ENCODE measurements at regions not wholly inside any gene's neighbourhood (a gene's known extent, or its start where the extent isn't known, plus 50 kb on each side); places are given as distances from the start of the nearest gene placed in this dataset.

DNA sequence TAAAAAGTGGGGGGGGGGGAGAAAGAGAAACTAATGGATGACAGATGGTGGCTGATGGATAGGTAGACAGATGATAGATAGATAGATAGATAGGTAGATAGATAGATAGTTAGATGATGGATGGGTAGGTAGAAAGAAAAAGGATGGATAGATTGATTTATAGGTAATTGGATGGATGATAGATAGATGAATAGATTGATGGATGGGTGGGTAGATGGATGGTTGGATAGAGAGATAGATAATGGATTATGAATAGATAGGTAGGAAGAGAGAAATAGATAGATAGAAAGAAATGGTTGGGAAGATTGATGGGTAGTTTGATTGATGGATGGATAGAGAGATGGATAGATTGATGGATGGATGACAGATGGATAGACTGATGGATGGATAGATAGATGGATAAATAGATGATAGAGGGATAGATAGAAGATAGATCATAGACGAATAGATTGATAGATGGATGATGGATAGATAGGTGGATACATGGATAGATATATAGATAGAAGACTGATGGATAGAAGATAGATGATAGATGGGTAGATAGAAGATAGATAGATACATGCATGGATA is 337.1 kb downstream of the C16orf95 start:
- DNase-seq (ENCODE audit: low read depth), result no peak

DNA sequence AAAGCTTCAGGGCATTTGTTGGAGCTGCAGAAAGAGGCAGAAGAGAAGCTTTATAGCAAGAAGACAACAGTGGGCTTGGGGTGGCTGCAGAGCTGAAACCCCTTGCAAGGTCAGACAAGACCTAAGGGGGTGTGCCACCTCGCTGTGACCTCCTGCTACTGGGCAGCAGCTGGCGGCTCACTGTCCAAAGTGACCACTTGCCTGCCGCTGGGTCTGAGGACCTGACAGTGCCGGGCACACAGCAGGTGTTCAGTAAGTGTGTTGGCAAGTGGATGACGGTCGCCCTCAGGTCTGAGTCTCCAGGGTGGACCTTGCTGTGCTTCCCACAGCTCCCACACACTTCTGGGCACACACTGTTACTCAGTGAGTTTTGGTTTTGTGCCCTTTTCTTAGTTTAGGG is 336.5 kb downstream of the C16orf95 start:
- no peak for DNase-seq (ENCODE audit: low read depth)

DNA sequence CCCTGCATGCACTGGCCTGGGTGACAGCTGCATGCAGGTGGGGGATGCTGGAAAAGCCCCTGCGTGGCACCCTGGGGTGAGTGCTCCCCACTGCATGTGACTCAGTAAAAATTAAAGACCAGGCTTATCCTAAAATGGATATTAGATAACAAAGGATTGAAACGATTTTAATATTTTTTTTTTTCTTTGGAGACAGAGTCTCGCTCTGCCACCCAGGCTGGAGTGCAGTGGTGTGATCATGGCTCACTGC is 334.9 kb downstream of the C16orf95 start:
- DNase-seq (ENCODE audit: low read depth), result no peak

DNA sequence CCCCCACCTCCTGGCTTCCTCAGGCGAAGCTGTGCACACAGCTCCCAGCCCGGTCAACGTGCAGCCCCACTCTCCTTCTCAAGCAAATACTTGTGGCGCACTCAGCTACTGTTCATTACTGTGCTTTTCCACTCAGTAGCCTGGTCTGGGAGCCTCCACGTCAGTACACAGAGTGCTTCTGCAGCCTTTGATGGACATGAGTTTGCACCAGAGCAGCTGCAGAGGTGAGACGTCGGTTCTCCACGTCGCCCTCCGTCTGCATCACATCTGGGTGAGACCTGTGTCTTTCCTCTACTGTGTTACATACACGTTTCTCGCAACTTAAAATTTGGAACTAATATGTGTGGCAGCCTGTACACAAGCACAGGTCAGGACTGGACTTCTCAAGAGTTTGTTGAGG is 334.3 kb downstream of the C16orf95 start:
- DNase-seq (ENCODE audit: low read depth), result no peak

DNA sequence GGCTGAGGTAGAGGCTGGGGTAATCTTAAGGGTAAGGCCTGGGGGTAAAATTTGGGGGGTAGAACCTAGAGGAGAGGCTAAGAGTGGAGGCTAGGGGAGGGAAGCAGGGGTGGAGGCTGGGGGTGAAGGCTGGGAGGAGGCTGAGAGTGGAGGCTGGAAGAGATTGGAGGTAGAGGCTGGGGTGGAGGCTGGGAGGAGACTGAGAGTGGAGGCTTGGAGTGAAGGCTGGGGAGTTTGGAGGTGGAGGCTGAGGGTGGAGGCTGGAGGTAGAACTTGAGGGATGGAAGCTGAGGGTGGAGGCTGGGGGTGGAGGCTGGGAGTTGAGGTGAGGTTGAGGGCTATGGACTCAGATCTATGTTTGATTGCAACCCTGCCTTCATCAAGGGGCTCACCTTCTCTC is 333.6 kb downstream of the C16orf95 start:
- no peak for DNase-seq (ENCODE audit: low read depth)

DNA sequence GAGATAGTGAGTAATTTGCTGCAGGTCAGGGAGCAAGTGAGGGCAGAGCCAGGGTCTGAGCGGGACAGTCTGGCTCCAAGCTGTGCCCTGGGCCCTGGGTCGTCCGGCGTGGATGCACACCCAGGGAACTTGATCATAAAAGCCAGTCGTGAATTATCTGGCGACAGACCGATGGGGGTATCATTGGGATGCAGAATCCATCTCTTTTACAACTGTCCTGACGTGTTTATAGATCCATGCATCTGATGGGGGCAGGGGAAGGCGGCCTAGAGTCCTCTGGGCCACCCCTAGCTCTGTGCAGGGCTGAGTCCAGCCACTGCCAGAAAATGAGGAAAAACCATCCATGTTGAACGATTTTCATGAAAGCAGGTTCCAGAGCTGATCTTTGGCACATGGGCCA is 332.8 kb downstream of the C16orf95 start:
- no peak for DNase-seq (ENCODE audit: low read depth)

DNA sequence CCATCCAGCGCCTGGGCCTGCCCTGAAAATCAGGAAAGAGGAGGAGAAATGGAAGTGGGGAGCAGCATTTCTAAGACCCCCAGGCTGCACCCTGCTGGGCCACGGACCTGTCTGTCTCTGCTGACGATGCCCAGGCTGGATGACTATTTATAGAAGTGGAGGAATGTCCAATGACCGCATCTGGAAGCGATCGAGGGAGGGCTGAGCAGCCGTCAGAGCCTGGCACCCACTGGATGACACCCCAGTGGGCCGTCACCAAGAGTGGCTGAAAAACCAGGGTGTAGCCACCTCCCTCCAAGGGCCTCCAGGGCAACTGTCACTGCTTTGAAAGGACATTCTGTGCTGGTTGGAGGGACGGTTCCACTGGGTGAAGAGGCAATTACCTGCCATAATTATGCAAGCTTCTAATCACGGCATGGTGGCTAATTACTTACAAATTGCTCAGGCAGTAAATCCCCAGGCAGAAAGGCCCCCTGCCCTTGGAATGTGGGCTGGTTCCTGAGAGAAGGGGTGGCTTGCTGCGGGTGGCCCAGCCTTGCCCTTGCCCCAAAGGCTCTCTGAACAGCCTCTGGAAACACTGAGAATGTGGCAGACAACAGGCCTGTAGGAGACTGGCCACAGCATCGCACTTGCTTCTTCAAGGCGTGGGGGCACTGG is 332.1 kb downstream of the C16orf95 start:
- no peak for DNase-seq (ENCODE audit: low read depth)

DNA sequence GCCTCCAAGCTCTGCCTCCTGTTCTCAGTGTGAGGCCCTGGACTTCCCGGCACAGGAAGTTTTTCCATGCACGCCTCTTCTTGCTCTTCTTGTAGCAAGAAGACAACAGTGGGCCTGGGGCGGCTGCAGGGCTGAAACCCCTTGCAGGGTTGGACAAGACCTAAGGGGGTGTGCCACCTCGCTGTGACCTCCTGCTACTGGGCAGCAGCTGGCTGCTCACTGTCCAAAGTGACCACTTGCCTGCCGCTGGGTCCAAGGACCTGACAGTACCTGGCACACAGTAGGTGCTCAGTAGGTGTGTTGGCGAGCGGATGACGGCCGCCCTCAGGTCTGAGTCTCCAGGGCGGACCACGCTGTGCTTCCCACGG is 331.6 kb downstream of the C16orf95 start:
- no peak for DNase-seq (ENCODE audit: low read depth)

DNA sequence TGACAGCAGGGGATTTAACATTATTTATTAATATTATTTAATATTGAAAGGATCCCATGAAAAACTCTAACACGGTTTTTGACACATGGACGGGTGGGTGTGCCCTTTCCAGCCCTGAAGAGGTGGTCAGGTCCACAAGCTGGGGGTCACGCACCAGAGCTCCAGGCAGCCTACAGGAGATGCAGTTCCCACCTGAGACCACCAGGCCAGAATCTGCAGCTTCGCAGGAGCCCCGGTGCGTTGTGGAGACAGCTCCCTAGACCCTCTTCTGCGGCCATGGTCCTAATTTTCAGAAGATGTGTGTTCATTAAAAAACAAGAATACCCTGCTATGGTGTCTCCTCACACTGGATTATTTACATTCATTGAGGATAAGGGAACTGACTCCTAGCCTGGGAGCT is 331.1 kb downstream of the C16orf95 start:
- DNase-seq (ENCODE audit: low read depth), result no peak

DNA sequence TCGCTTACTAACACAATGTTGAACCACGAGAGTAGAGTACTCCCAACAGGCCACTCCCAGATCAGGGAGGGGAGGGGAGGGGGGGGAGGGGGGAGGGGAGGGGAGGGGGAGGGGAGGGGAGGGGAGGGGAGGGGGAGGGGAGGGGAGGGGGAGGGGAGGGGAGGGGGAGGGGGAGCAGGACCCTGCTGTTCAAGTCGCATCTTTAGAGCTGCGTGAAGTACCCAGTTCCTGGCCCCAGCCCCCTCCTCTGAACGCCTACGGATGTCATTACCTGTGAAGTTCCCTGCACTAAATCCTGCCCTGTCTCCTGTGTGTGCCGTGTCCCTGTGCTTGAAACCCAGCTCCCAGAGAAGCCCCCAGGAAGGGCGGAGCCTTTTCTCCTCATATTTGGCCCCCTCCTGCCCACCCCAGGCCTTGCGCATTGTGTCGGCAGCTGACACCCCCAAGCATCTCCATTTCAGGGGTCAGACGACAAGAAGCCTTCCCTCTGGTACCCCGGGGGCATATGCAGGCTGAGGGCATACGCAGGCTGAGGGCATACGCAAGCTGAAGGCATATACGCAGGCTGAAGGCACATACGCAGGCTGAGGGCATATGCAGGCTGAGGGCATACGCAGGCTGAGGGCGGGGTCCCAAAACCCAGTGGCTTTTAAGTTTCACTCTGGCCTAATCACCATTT is 330.2 kb downstream of the C16orf95 start:
- DNase-seq (ENCODE audit: low read depth), result no peak

DNA sequence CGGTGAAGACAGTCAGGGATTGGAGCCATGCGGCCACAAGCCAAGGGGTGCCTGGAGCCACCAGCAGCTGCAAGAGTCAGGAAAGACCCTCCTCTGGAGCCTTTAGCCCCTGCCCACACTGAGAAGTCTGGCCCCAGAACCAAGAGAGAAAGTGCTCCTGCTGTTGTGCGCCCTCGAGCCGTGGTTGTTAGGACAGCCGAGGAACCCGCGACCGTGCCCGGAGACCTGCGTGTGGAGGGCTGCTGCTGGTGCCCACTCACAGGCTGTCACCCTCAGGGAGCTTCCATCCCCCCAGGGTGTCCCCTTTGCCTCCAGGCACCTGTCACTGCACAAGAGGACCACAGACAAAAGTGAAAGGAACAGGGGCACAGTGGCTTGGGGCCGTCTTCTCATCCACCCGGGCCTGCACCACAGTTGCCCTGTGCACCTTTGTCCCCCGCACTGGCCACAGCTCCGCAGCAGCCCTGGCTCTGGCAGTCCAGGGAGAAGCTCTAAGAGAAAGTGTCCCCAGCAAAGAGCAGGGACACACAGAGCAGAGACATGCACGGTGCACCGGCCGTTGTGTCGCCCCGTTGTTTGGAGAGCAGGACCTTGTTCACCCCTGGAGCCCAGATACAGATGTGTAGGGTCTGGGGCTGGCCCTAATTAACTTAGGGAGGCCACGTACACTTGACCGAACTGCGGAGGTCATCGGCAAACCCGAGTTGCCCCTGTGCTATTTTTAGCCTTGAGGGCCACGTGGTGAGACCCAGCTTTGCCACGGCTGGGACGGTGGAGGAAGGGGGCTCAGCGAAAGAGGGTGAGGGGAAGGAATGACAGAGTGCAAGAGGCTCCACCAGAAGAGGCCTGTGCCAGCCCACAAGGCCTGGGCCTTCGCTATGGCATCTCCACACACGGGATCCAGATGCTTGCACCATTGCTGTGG is 329.2 kb downstream of the C16orf95 start:
- DNase-seq (ENCODE audit: low read depth), result no peak

DNA sequence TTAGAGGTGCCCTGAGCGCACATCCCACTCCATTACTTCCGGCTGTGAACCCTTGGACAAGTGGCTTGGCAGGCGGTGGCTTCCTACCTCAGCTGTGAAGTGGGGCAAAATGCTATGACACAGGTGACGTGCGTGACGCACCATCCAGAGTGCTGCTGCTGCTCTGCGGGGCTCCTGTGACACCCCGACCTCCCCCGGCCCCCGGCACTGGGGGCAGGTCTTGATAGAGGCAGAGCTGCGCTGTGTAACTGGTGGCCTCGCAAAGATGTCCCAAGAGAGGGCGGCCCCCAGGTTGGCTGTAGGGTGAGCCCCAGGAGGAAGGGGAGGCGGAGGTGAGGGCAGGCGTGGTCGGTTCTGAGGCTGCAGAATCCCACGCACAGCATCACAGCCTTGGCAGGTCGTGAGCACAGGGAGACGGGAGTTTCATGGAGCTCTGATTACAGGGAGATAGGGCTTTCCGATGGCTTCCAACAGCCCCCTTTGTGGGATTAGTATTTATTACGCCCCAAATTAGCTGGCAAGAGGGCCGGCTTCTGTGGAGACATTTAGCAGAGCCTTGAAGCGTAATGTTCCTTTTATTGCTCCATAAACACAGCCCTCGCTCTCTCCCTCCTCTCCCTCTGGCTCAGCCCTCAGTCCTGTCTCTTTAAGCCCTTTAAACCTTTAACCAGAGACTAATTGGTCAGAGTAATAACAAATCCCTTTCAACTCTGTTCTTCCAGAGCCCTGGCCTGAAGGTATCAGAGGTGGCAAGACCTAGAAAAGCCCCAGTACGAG is 328.1 kb downstream of the C16orf95 start:
- DNase-seq (ENCODE audit: low read depth), result no peak

DNA sequence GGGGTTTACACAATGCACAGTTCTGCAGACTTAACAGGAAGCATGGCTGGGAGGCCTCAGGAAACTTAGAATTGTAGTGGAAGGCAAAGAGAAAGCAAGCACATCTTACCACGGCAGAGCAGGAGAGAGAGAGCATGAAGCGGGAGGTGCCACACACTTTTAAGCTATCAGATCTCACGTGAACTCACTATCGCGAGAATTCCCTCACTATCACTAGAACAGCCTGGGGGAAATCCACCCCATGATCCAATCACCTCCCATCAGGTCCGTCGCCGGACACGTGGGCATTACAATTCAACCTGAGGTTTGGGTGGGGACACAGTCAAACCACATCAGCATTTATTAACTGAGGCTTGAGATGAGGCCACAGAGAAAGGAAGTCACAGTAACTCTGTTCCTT is 326.7 kb downstream of the C16orf95 start:
- no peak for DNase-seq (ENCODE audit: low read depth)

DNA sequence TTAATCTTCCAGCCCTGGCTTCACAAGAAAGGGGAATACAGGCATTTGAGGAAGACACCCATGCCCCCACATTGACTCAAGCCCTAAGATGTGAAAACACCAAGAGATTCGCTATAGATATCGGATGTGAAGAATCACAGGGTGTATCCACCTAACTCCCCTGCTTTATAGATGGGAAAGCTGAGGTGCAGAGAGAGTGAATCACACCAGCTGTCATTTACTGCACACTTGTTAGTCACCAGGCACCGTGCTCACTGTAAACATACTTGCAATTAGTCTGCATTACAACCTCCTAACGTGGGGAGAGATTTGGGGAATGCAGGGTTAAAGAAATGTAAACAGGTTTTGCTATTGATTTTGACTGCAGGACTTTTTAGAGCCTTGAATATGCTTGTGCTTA is 325.5 kb downstream of the C16orf95 start:
- no peak for DNase-seq (ENCODE audit: low read depth)

DNA sequence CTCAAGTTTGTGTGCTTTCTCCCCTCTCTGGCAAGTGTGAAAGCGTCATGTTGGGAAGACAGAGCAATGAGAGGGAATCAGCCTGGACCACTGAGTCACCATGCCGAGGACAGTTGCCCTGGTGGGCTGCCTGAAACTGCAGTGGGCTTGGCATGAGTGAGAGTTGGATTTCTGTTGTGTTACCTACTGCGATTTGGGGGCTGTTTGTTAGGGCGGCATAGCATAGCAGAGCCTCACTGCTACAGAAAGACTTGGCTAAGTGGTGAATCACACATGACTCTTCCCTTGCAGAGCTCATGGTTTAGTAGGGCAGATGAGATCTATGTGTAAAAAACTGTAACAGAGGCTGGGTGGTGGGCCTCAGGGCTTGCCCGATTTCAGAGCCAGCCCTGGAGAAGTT is 324.6 kb downstream of the C16orf95 start:
- no peak for DNase-seq (ENCODE audit: low read depth)

DNA sequence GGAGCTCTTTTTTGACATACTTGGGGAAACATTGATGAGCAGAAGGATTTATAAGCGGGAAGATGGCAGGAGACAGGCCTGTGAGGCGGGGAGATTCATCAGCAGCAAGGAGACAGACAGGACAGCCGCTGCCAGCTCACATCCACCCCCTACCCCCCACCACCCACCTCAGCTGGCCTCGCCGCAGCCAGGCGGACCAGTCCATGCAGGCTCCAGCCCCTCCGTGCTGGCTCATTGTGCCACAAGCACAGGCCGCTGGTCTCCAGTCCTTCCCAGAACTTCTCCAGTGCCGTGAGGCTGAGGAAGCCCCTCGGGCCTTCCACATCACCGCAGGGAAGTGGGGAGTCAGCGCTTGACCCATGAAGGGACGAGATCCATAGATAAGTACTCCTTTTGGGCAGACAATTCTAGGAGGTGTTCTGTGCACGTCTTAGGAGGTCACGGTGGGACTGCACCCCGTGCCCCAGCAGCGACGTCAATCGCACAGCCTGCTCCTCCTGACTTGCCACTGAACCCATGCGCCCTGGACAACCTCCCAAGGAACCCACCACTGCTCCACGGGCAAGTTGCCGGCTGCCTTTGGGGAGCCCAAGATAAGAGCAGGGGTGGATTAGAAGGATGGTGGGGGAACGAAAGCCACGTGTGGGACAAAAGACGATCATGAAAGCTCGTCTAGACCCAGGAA is 323.6 kb downstream of the C16orf95 start:
- no peak for DNase-seq (ENCODE audit: low read depth)

DNA sequence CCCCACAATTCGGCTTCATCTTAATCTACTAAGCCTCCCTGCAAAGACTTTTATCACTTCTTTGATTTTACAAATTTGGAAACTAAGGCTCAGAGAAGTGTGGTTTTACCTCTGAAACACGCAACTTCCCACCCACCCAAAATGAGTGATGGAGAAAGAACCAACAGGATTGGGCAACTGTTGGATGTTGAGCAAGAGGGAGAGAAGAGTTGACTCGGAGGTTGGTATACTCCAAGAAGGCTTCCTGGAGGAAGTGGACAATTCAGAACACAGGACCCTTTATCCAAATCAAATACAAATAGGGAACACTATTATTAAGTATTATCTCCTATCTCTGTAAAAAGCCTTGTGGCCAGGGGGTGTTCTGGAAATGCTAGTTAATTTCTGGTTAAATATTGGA is 323.0 kb downstream of the C16orf95 start:
- DNase-seq (ENCODE audit: low read depth), result no peak

DNA sequence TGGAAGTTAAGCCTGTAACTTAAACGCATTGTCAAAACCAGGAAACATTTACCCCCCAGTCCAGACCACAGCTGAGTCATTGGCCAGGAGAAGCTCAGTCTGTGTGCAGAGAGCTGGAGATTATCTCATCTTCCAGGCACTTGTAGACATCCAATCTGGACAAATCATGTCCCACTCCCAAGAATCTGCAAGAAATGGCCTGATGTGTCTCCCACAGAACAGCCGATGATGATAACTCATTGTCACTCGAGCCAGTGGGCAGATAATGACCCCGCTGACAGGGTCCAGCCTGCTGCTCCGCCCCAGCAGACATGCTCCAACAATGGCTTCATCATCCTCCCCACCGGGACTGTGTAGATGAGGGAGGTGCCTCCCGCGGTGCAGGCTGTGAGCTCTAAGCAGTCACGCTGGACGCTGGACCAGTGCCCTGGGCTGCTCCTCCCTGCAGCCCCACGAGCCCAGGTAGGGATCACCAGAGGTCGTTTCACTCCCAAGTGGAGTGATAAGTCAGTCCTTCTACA is 322.5 kb downstream of the C16orf95 start:
- peak; percentile 62 for DNase-seq (ENCODE audit: low read depth)

DNA sequence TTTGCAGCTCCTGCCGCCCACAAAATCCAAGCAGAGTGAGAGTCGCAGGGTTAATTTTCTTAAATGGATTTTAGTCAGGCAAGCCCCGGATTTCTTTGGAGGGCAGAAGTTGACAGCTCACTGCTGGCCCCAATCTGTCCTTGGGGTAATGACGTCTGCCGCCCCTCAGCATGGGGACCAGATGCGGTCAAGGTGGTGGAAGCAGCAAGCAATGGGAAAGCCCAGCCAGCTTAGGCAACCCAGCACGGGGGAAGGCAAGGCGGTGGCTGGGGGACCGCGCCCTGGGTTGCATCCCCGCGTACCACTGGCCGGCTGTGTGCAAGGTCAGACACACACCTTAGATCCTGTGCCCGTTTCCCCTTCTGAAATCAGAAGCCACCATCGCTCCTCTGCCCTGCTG is 321.7 kb downstream of the C16orf95 start:
- DNase-seq (ENCODE audit: low read depth), result no peak

DNA sequence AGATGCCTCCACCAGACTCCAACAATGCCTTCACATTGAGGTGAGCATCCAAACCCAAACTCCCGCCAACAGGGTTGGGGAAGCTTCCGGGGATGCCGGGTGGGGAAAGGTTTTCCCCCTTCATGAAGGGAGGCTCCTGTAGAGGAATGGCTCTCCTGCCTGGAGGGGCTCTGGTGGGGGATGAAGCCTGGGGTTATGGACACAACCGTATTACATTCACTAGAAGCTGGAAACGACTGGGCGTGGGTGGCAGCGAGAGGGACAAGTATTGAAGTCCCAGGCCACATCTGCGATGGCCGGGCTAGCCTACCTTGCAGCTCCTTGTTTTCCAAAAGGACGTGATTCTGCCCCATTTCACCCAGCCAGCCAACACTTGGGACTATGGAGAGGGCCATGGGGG is 321.1 kb downstream of the C16orf95 start:
- no peak for DNase-seq (ENCODE audit: low read depth)

DNA sequence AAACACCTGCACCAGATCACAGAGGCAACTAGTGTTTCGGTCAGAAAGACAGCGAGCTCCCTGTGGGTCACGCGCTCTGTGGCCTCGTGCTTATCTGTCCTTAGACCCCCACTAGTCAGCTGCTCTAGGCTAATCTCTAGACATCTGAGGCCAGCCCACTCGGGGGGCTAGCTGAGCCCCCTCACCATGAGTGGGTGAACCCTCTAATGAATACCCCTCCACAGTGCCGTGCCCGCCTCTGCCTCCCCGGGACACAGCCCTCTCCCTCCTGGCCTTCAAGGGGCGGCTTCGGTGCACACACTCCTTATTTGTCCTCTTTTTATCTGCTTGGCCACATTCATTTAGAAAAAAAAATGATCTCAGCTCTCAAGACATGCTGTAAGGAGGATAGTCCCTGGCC is 320.1 kb downstream of the C16orf95 start:
- no peak for DNase-seq (ENCODE audit: low read depth)
